OCI-M1 (cell line): ENCODE measurements at regions not wholly inside any gene's neighbourhood (a gene's known extent, or its start where the extent isn't known, plus 50 kb on each side); places are given as distances from the start of the nearest gene placed in this dataset.

Experiments used
- DNase-seq: peaks from one replicate; lab custom pipeline; 2025; lab: John Stamatoyannopoulos, UW

DNA sequence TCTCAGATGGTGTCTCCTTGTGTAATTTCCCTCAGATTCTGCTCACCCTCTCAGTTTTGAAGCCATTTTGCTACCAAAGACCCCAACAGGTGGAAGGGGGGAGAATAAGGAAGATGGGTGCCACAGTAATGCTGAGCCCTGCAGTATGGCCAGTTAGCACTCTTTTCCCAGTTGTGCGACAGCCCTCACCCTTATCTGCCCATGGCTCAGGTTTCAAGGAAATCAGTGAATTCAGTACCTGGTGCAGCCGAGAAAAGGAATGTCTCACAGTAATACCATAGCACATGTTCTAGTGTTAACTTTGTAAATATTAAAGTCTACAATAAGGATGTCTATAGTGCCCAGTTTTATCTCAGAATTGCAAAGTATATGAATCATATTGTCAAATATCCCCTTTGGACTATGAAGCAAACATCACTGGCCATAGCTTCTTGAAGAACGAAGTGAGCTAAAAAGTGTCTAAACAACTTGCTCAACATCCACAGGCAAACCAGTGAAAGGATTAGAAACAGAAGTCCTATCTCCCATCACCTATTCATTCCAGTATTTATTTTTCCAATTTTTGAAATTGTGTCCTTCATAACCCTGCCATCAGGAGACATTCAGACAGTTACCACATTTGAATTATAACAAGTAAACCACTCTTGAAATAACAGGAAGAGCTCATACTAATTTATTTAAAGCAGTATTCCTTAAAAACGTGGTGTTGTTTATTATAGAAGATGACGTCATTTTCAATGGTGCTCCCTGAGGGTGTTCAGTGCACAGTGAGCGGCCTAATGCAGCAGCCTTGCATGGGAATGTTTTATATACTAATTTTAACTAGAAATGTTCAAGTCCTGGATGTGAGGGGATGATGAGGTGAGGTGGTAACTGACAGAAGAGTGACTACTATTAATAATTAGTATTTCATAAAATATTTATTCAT is 366.2 kb downstream of the TFAP2A start:
- DNase-seq: no peak

DNA sequence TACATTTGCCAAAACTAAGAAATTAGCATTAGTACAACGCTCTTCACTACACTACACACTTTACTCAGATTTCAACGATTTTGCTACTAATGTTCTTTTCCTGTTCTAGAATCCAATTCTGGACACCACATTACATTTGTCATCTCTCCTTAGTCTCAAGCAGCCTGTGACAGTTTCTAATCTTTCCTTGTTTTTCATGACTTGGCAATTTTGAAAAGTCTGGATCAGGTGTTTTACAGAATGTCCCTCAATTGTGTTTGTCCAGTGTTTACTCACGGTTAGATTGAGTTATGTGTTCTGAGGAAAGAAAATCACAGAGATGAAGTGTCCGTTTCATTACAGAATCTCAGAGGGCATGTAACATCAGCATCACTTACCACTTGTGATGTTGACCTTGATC is 372.6 kb downstream of the TFAP2A start:
- DNase-seq: no peak

DNA sequence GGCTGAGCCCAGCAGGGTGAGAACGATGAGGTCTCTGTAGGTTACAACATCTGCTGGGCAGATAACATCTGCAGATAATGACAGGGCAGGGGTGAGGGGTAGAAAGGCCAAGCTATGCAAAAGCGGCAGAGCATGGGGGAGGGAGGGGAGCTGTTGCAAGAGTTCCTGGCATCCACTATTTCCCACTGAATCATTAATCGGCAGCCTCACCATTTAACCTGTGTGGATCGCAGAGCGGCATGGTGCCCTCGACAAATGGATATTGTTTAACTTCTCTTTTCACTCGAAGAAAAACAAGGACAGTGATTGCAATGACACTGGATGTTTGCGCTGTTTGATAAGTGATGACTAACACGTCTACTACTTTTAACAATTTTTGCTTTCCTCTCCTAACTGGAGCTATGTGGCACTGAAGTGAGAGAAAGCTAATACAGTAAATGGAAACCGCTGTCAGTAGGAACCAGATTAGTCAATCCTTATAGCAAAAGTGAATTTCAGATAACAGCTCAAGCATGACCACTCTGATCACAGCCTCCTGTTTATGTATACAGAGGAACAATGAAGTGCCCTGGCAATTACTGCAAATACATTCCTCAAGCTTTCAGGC is 381.5 kb downstream of the TFAP2A start:
- DNase-seq: peak; percentile 10

DNA sequence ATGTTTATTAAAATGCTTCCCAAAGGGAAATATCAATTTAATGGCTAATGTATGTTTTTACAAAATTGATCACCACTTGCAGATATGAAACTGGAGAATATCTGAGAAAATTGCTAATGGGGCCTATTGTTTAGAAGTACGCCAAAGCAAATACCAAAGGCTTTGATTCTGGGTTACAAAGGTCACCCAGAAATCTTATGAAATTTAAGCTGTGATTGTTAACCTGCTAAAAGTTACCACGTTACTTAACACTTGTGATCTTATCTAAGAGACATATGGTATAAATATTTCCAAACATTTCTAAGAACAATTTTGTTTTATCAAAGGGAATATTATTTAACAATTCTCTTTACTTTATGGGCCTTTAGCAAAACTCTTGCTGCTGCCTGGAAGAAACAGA is 383.3 kb downstream of the TFAP2A start:
- no peak for DNase-seq

DNA sequence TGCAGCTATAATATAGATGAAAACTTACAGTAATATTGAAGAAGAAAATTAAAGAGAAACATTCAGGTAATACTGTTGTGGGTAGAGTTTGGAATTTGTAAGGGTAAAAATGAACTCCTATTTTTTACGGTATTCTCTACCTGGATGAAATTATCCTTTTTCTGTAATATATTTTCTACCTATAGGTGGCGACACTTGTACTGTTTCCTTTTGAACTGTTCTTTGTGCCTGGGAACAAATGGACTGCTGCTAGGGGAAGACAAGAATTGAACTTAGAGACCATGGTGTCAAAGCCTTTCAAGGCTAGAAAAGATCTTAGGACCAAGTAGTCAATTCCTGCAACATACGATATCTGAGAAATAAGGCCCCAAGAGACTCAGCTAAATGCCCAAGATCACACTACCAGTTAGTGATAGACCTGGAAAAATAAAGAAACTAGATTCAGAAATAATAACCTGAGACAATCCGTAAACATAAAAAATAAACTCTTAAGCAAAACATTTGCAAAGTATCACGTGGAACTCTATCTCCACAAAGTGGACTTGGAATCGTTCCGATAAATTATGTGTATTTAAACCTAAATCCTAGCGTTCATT is 383.8 kb downstream of the TFAP2A start:
- peak; percentile 76 for DNase-seq

DNA sequence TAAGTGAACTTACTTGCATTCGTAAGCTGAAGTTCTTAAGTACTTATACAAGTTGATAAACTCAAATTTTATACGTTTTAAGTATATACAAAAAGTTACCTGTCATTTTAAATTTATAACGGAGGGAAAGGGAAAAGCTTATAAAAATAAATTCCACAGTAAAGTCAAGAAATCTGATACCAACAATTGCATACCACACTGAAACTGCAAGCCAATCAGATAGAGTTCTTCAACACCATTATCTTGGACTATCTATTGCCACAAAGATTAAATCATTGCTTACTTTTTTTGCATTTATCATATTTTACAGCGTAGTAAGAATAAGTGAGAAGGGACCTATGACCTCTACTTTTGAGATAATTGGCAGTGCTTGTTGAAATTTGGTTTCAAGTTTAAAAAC is 386.7 kb downstream of the TFAP2A start:
- no peak for DNase-seq

DNA sequence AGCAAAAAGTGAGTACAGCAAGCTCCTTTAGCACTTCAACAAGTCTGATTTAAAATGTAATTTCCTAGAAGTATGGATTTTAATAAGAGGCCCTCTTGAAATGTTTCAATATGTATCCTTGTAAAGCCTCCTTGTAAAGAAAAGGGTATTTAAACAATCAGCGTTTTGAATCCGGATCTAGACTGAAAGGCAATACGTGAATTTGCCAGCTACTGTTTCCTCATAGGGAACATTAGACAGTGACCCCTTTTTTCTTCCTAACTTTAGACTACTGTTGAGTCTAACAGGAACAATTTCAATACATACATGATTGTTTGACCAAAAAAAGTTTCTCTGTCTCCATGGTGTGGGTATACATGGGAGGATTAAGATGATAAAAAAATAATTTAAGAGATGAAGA is 395.0 kb downstream of the TFAP2A start:
- DNase-seq: no peak

DNA sequence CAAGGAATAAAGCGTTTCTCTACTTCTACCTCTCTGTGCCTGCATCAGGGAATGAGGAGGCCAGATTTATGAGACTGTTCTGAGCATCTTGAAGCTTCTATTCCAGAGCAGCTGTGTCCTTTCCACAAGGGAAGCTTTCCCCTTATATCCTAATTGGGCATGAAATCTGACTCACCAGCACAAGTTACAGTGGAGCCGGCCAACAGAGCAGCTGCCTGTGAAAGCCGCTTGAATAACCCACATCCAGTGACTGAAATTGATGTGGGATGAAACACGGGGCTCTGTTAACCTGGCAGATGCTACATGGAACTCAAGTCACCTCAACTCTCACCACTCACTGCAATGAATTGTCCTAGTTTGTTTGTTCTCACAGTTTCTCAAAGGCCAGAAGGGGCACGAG is 400.3 kb downstream of the TFAP2A start:
- no peak for DNase-seq

DNA sequence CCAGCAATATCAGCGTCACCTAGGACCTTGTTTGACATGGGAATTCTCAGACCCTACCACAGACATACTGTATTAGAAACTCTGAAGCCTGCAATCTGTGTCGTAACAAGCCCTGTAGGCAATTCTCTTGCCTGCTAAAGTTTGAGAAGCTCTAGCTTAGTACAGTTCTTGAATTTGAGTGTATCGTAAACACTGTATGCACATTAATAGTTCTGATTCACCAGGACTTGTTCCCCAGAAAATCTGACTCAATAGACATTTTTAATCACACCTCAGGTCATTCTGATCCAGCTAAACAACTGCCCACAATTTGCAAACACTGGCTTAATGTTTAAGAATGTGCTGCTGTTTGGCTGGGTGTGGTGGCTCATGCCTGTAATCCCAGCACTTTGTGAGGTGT is 414.3 kb downstream of the TFAP2A start:
- DNase-seq: no peak

DNA sequence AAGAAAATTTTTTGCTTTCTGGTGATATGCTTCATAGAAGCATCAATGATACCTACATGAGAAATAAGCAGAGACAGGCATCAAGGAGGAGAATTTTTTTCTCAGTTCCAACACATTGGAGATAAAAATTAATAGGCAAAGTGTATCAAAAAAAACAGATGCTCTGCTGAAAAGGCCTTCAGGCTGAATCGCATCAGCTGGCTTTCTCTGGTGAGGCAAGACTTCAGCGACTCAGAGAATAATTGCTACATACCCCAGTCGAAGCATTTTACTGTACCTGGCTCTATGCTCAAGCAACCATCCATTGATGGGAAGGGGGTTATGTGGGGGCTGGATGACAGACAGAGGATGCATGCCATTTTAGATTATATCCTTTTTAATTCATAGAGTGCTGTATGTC is 415.1 kb downstream of the TFAP2A start:
- DNase-seq: no peak

DNA sequence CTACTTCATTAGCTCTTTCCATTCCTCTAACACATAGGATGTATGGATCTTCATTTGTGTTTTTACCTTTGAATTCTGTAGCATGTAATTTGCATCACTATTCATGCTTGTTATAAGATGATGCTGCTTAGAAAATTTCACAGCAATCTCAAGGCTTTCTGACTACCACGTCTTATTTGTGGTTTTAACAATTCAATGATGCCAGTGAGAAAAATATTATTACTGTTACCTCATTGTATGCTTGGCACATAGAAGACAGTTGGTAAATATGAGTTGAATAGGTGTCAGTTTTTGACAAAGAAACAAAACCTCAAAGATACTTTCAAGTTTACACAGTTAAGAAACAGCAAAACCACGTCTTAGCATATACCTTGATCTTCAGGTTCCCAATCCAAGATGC is 428.6 kb downstream of the TFAP2A start:
- DNase-seq: no peak

DNA sequence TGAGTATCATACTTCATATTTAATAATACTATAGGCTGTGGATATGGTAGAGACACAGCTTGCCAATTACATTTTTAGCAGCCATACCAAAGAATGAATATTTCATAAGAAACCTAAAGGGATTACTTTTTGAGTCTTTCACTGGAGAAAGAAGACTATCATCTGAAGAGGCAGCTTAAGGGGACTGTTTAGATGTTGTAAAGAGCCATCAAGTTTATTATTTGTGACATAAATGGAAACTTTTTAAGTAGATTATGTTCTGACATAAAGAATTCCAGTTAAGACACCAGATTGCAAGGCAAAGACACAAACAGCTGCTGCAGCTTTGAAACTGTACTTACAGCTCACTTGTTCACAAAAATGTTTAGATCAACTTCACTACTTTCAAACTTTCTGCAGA is 429.4 kb downstream of the TFAP2A start:
- no peak for DNase-seq

DNA sequence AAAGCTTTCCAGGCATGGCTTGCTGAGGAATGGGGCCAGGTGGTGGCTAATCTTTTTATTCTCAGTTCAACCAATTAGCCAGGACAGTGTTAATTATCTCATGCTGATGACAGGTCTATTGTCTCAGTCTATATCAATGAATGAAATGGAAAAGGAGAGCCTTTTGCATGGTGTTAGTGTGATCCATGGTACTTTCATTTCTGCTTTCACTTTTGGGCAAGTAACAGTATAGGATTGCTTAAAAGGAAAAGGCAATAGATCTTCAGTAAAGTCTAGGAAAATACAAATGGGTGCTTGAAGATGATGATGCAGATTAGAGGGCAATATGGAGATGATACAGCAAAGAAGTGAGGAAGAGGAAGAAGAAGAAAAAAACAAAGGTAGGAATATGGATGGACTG is 430.3 kb downstream of the TFAP2A start:
- no peak for DNase-seq

DNA sequence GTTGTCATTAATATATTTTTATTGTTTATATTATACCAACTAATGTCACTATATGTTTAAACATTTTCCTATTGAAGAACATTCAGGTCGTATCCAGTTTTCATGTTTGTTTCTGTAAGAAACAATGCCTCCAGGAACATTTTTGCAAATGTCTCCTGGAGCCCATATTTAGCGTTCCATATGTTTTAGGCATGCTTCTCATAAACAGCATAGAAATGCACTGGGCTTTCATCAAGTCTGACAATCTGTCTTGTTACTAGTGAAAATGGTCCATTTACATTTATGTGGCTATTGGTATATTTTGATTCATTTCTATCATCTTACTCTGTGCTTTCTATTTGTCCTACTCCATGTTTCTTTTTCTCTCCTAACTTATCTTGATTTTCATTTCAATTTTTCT is 431.7 kb downstream of the TFAP2A start:
- DNase-seq: no peak

DNA sequence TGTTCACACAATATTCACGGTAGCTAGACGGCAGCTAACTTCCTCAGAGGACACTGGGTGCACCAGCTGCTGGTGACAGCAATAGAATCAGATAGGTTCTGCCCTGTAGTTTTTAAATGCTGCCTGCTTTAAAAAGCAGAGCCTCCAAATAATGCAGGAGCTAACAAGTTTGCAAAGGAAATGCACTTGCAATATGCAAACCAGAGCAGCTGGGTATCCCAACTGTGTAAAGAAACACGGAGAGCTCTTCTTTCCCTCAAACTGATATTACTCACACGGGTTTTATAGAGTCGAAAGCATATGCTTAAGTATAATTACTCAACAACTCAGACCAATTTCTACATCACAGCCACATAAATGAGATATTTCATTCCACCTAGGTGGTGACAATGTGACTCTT is 432.7 kb downstream of the TFAP2A start:
- DNase-seq: no peak

DNA sequence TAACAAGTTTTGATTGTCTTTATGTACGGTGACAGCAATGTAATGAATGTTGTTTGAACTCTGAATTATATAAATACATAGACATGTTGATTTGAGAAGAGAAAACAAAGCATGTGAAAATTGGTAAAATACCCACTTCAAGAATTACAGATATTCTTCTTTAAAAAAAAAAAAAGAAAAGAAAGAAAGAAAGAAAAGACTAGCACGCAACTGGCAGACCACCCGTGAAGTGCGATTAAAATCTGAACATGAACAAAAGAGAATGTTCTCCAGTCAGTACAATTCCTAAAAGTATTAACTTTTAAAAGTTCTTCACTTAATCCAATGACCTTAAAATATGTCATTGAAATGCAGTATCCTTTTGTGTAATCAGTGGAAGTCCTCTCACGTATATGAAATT is 434.9 kb downstream of the TFAP2A start:
- no peak for DNase-seq

DNA sequence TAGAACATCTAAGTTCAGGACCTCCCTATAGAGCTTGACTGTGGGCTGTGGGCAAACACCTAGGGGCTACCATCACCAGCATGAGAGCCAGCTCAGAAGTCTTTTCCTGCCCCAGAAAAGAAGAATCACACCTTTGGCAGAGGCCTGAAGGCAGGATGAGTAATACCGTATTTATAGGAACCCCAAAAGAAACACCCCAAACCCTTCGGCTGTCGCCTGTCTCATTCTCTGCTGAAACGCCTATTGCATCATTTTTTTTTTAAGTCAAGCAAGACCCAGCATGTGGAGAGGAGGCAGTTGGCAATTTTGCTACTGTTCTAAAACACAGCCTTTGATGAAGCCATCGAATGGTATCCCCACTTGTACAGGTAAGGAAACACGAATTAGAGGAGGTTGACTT is 436.4 kb downstream of the TFAP2A start:
- no peak for DNase-seq

DNA sequence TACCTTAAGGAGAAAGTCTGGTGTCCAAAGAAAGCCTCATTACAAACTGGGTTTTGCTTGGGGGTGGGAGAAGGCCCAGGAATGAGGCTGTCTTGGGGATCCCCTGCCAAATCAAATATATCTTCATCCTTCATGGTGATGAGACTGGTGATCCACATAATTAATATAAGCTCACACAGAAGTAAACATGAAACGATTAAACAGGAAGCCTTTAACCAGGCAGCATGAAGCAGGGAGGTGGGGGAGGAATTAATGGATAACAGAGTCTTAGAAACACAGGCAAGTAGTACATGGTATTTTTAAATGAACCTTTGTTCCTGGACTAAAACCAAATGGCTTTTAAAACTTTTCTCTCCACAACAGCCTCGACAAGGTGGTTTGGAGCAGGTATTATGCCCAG is 437.5 kb downstream of the TFAP2A start:
- DNase-seq: no peak

DNA sequence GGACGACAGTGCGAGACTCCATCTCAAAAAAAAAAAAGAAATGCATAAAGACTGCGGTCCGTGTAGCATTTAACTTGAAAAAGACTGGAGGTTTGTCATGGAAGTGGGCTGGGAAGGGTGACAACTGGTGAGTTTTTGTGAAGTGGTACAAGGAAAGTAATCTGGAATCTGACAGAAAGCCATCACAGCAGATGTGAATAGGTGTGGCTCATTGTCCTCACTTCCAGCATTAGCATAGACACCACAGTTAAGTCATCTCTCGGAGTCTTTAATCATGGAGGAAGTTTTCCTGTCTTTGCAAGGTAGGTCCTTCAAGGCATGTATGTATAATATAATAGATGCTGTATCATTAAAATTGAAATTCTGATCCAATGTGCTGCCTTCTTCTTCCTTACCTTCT is 453.2 kb downstream of the TFAP2A start:
- no peak for DNase-seq

DNA sequence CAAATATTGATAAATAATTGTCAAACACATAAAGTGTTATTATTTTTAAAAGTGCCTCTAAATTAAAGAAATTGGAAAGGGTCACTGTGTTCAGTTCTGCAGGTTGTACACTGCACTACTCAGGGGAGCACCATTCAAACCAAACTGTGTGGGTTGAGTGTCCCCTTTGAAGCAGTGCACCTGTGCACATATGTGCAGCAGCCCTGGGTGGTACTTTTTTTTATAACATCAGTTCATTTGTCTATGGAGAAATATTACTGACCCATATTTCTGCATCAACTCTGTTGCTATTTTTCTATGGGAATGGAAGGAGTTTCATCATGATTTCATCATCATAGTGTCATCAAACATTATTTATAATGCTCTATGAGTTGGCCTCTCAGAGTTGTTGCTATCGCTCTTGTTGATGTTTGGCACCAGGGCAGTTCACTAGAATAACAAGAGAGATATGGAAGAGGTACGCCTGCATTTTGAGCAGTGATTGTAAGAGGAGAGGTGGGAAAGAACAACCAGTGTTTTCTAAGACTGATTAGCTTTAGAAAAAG is 457.6 kb downstream of the TFAP2A start:
- DNase-seq: peak; percentile 37

DNA sequence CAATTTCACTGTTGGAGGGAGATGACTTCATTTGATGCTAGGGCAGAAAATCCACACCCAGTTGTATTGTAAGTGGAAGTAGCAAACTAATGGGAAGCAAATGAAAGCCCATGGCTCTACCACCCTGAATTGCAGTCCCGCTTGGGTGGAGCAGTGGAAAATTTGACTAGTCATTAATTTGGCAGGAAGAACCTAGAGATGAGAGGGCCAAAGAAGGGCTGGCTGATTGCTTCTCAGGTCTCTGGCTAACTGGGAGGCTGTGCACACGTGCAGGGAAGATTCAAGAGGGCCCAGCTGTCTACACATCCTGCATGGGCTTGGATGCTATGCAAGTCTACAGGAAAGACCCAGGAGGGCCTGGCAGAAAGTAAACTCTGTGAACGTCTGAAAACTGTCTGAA is 466.2 kb downstream of the TFAP2A start:
- no peak for DNase-seq

DNA sequence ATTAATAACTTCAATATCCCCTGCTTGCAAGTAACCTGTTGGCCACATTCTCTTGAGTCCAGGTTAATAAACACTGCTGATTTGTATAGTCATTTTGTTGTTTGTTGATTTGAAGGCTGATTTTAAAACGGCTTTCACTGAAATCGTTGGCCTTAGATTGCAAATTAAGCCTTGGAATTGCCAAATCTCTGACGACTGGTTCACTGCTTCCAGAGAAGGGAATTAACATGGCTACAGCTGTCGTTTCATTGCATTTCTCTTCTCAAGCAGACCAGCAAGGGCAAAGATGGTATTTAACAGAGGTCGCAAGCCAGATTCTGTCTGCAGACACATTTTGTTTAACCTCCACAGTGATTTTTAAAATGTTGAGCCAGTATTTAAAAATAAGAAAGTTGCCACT is 470.9 kb downstream of the TFAP2A start:
- no peak for DNase-seq

DNA sequence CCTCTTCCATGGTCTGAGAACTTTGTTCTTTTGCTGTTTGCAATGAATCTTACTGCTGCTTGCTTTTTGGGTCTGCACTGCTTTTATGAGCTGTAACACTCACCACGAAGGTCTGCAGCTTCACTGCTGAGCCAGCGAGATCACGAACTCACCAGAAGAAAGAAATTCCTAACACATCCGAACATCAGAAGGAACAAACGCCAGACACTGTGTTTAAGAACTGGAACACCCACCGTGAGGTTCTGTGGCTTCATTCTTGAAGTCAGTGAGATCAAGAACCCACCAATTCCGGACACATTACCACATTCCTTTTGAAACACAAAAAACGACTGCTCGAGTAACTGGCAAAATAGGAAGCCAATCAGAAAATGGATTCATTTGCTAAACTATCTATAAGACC is 471.8 kb downstream of the TFAP2A start:
- no peak for DNase-seq
